ENCODE measurements at regions not wholly inside any gene's neighbourhood (a gene's known extent, or its start where the extent isn't known, plus 50 kb on each side); places are given as distances from the start of the nearest gene placed in this dataset.

- TF ChIP-seq CTCF (IDR thresholded peaks at IDR 0.05) (no peak), POLR2AphosphoS5 (IDR thresholded peaks at IDR 0.05) (no peak), POLR2A (IDR thresholded peaks at IDR 0.05) (no peak)
Measured at GRCh38 chr7:121449735-121450240, 53.7 kb upstream of the FAM3C start.
